Skeletal muscle satellite cell (primary cell): ENCODE measurements at regions not wholly inside any gene's neighbourhood (a gene's known extent, or its start where the extent isn't known, plus 50 kb on each side); places are given as distances from the start of the nearest gene placed in this dataset.

Experiments used
- H3K27me3 ChIP-seq: 2 replicates; pipeline ENCODE4 v1.7.0; 2013; ENCODE audit warnings: low read length; ENCODE audit not compliant: control insufficient read depth, insufficient read depth
- H3K36me3 ChIP-seq: 2 replicates; pipeline ENCODE4 v1.7.0; 2013; ENCODE audit warnings: mild to moderate bottlenecking, control low read depth, low read length; ENCODE audit not compliant: insufficient read depth
- H3K4me1 ChIP-seq: 2 replicates; pipeline ENCODE4 v1.7.0; 2013; ENCODE audit warnings: low read length; ENCODE audit not compliant: control insufficient read depth, insufficient read depth
- H3K4me2 ChIP-seq: 2 replicates; pipeline ENCODE4 v1.7.0; 2013; ENCODE audit warnings: mild to moderate bottlenecking, low read length
- H3K4me3 ChIP-seq: 2 replicates; pipeline ENCODE4 v1.7.0; 2013; ENCODE audit warnings: low read length
- H3K9ac ChIP-seq: 2 replicates; pipeline ENCODE4 v1.7.0; 2013; ENCODE audit warnings: mild to moderate bottlenecking, low read depth, low read length, moderate library complexity
- H3K9me3 ChIP-seq: replicated peaks from 2 replicates; pipeline ENCODE4 v1.7.0; 2013; ENCODE audit warnings: mild to moderate bottlenecking, control low read depth, low read length

GRCh38 chr10:36087006-36088005, 445.2 kb upstream of the FZD8 start:
- Histone ChIP-seq H3K4me2 (no peak overlapping the region), H3K4me3 (no peak overlapping the region), H3K27me3 (no peaks in the 10 kb centered on the region), H3K9ac (no peak overlapping the region), H3K4me1 (no peaks in the 10 kb centered on the region), H3K36me3 (no peaks in the 10 kb centered on the region), H3K9me3 (no peaks in the 10 kb centered on the region)

- peaks cover 4% of the 10 kb centered on the region for H3K27me3 ChIP-seq
- no peak overlapping the region for H3K4me3 ChIP-seq
- H3K36me3 ChIP-seq, result no peaks in the 10 kb centered on the region
- H3K9me3 ChIP-seq, result no peaks in the 10 kb centered on the region
- H3K4me1 ChIP-seq, result no peaks in the 10 kb centered on the region
- H3K9ac ChIP-seq, result no peak overlapping the region
- H3K4me2 ChIP-seq, result no peak overlapping the region
Measured at GRCh38 chr10:36075196-36075595, 433.1 kb upstream of the FZD8 start.

GRCh38 chr10:36073796-36074345, 431.8 kb upstream of the FZD8 start:
- Histone ChIP-seq H3K27me3 (peaks cover 4% of the 10 kb centered on the region), H3K4me2 (no peak overlapping the region), H3K36me3 (no peaks in the 10 kb centered on the region), H3K4me1 (no peaks in the 10 kb centered on the region), H3K4me3 (no peak overlapping the region), H3K9me3 (no peaks in the 10 kb centered on the region), H3K9ac (no peak overlapping the region)

GRCh38 chr10:36068542-36068941, 426.4 kb upstream of the FZD8 start:
- Histone ChIP-seq H3K36me3 (no peaks in the 10 kb centered on the region), H3K4me3 (no peak overlapping the region), H3K4me2 (no peak overlapping the region), H3K9me3 (peaks cover 5% of the 10 kb centered on the region), H3K27me3 (peaks cover under 1% of the 10 kb centered on the region), H3K9ac (no peak overlapping the region), H3K4me1 (no peaks in the 10 kb centered on the region)

GRCh38 chr10:36067748-36068147, 425.7 kb upstream of the FZD8 start:
- Histone ChIP-seq H3K4me3 (no peak overlapping the region), H3K4me1 (no peaks in the 10 kb centered on the region), H3K4me2 (no peak overlapping the region), H3K36me3 (no peaks in the 10 kb centered on the region), H3K9ac (no peak overlapping the region), H3K27me3 (peaks cover 3% of the 10 kb centered on the region), H3K9me3 (peaks cover 5% of the 10 kb centered on the region)

GRCh38 chr10:36066850-36067249, 424.8 kb upstream of the FZD8 start:
- Histone ChIP-seq H3K9ac (no peak overlapping the region), H3K27me3 (peaks cover 3% of the 10 kb centered on the region), H3K9me3 (peaks cover 5% of the 10 kb centered on the region), H3K4me2 (no peak overlapping the region), H3K36me3 (no peaks in the 10 kb centered on the region), H3K4me3 (no peak overlapping the region), H3K4me1 (no peaks in the 10 kb centered on the region)

GRCh38 chr10:36066102-36066501, 424.0 kb upstream of the FZD8 start:
- Histone ChIP-seq H3K9ac (no peak overlapping the region), H3K4me2 (no peak overlapping the region), H3K36me3 (no peaks in the 10 kb centered on the region), H3K9me3 (peaks cover 5% of the 10 kb centered on the region), H3K4me1 (no peaks in the 10 kb centered on the region), H3K4me3 (no peak overlapping the region), H3K27me3 (peaks cover 3% of the 10 kb centered on the region)

DNA sequence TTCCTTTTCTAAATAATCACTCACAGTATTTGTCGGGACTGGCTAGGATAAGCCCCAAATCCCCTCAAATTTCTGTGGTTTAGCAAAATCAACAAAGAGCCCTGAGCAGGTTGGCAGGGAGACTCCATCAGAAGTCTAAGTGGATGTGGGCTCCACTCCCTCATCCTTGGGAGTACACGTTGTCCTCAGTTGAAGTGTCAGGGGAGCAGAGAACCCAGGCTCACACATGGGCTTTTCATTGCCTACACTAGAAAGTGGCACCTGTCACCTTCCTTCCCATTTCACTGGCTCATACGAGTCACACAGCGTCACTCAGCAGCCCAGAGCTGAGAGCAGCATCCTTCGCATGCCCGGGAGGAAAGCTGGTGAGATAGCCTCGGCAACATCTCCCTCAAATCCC, 421.3 kb upstream of the FZD8 start:
- H3K4me2 ChIP-seq, result no peak overlapping the region
- H3K4me1 ChIP-seq, result no peaks in the 10 kb centered on the region
- H3K27me3 ChIP-seq, result peaks cover 3% of the 10 kb centered on the region
- no peak overlapping the region for H3K4me3 ChIP-seq
- no peak overlapping the region for H3K9ac ChIP-seq
- H3K36me3 ChIP-seq, result no peaks in the 10 kb centered on the region
- H3K9me3 ChIP-seq, result peaks cover 5% of the 10 kb centered on the region

- H3K4me3 ChIP-seq, result no peak overlapping the region
- H3K9ac ChIP-seq, result no peak overlapping the region
- H3K36me3 ChIP-seq, result no peaks in the 10 kb centered on the region
- no peaks in the 10 kb centered on the region for H3K9me3 ChIP-seq
- no peak overlapping the region for H3K4me2 ChIP-seq
- no peaks in the 10 kb centered on the region for H3K27me3 ChIP-seq
- no peaks in the 10 kb centered on the region for H3K4me1 ChIP-seq
Measured at GRCh38 chr10:36057731-36058130, 415.6 kb upstream of the FZD8 start.

DNA sequence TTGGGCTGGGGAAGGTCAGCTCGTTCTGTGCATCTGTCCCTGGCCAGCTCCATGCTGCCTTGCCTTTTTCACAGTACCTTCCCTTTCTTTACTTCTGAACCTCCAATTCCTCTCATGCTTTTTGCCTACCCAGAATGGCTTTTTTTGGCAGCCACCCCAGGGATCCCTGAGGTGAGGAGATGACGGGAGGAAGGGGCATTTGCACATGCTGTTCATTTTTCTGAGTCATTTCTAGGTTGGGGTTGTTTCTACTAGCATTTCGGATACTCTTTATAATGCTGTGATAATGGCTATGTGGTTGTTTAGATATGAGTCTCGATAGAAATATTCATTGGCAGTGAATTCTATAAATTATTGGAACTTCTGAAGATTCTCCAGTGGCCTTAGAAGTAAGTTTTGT, 415.1 kb upstream of the FZD8 start:
- no peak overlapping the region for H3K9ac ChIP-seq
- no peaks in the 10 kb centered on the region for H3K9me3 ChIP-seq
- no peaks in the 10 kb centered on the region for H3K4me1 ChIP-seq
- H3K4me3 ChIP-seq, result no peak overlapping the region
- no peak overlapping the region for H3K4me2 ChIP-seq
- no peaks in the 10 kb centered on the region for H3K36me3 ChIP-seq
- no peaks in the 10 kb centered on the region for H3K27me3 ChIP-seq

- no peaks in the 10 kb centered on the region for H3K9me3 ChIP-seq
- H3K36me3 ChIP-seq, result no peaks in the 10 kb centered on the region
- H3K9ac ChIP-seq, result no peak overlapping the region
- H3K27me3 ChIP-seq, result peaks cover 5% of the 10 kb centered on the region
- H3K4me1 ChIP-seq, result no peaks in the 10 kb centered on the region
- no peak overlapping the region for H3K4me2 ChIP-seq
- H3K4me3 ChIP-seq, result no peak overlapping the region
Measured at GRCh38 chr10:36053775-36054174, 411.7 kb upstream of the FZD8 start.

DNA sequence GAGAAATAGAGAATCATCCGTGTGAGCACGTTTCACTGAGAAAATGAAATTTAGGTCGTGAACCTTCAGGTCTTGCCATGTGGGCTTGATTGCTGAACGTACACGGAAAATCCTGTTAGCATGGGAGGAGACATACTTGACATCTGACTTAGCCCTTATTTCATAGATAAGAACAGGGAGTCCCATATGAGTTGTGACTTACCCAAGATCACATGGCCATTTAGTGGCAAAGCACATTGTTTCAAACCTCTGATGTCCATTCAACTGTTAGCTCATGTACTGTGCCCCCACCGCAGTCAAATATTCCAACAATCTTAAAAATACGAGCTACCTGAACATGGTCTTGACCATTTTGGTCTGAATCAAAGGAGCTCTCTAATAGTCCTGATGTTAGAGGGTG, 411.2 kb upstream of the FZD8 start:
- H3K9me3 ChIP-seq, result no peaks in the 10 kb centered on the region
- no peaks in the 10 kb centered on the region for H3K4me1 ChIP-seq
- no peak overlapping the region for H3K4me2 ChIP-seq
- H3K27me3 ChIP-seq, result peaks cover 5% of the 10 kb centered on the region
- no peak overlapping the region for H3K4me3 ChIP-seq
- H3K9ac ChIP-seq, result no peak overlapping the region
- H3K36me3 ChIP-seq, result no peaks in the 10 kb centered on the region
